HEK293T (cell line): ENCODE measurements at regions not wholly inside any gene's neighbourhood (a gene's known extent, or its start where the extent isn't known, plus 50 kb on each side); places are given as distances from the start of the nearest gene placed in this dataset.
"Not testable (repeated sequence)": the region's sequence is repeated elsewhere in the genome, so short reads cannot be mapped to it uniquely, and the experiment has no call there.

Experiments used
- BHLHE40 ChIP-seq: fragments of 450-650 bp; IDR thresholded peaks from 2 replicates; pipeline ENCODE4 v1.6.1; 2016; ENCODE audit warnings: mild to moderate bottlenecking, moderate library complexity, borderline replicate concordance
- ELF4 ChIP-seq: fragments of 450-650 bp; IDR thresholded peaks from 2 replicates; pipeline ENCODE4 v1.6.1; 2017; ENCODE audit warnings: antibody characterized with exemption
- SUZ12 ChIP-seq: fragments of 450-650 bp; IDR thresholded peaks from 2 replicates; pipeline ENCODE4 v1.6.1; 2016; ENCODE audit warnings: mild to moderate bottlenecking

DNA sequence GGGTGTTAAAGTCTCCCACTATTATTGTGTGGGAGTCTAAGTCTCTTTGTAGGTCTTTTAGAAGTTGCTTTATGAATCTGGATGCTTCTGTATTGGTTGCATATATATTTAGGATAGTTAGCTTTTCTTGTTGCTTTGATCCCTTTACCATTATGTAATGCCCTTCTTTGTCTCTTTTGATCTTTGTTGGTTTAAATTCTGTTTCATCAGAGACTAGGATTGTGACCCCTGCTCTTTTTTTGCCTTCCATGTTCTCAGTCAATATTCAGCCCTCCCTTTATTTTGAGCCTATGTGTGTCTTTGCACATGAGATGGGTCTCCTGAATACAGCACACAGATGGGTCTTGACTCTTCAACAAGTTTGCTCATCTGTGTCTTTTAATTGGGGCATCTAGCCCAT is 126.0 kb downstream of the PCSK1 start:
- not testable (repeated sequence) for TF ChIP-seq ELF4, SUZ12, BHLHE40
